ENCODE measurements at regions not wholly inside any gene's neighbourhood (a gene's known extent, or its start where the extent isn't known, plus 50 kb on each side); places are given as distances from the start of the nearest gene placed in this dataset.

GRCh38 chr4:128608006-128608405 is 201.5 kb upstream of the JADE1 start:
- DNase-seq = no peak
- Histone ChIP-seq H3K36me3 (no peaks in the 10 kb centered on the region), H3K4me3 (no peak overlapping the region), H3K27ac (no peak overlapping the region), H3K27me3 (no peaks in the 10 kb centered on the region), H3K9me3 (no peaks in the 10 kb centered on the region), H3K4me1 (no peaks in the 10 kb centered on the region)
- intact Hi-C loops (cut with DNase I) = no loop called here
- WGBS, 2 donors = 76 to 94% methylated on average over 1 of the region's 1 CpG
- no peak for TF ChIP-seq POLR2A (IDR thresholded peaks at IDR 0.05)
- TF ChIP-seq, protein P1, sequence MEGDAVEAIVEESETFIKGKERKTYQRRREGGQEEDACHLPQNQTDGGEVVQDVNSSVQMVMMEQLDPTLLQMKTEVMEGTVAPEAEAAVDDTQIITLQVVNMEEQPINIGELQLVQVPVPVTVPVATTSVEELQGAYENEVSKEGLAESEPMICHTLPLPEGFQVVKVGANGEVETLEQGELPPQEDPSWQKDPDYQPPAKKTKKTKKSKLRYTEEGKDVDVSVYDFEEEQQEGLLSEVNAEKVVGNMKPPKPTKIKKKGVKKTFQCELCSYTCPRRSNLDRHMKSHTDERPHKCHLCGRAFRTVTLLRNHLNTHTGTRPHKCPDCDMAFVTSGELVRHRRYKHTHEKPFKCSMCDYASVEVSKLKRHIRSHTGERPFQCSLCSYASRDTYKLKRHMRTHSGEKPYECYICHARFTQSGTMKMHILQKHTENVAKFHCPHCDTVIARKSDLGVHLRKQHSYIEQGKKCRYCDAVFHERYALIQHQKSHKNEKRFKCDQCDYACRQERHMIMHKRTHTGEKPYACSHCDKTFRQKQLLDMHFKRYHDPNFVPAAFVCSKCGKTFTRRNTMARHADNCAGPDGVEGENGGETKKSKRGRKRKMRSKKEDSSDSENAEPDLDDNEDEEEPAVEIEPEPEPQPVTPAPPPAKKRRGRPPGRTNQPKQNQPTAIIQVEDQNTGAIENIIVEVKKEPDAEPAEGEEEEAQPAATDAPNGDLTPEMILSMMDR (IDR thresholded peaks at IDR 0.05) = no peak

- no peaks in the 10 kb centered on the region for H3K27me3 ChIP-seq
- no peak overlapping the region for H3K27ac ChIP-seq
- no peaks in the 10 kb centered on the region for H3K36me3 ChIP-seq
- WGBS, 2 donors = 38 to 39% methylated on average over 1 of the region's 1 CpG
- intact Hi-C loops (cut with DNase I) = no loop called here
- TF ChIP-seq POLR2A (IDR thresholded peaks at IDR 0.05) = no peak
- TF ChIP-seq, protein P1 (IDR thresholded peaks at IDR 0.05) = no peak
- no peaks in the 10 kb centered on the region for H3K9me3 ChIP-seq
- no peak overlapping the region for H3K4me3 ChIP-seq
- peaks cover 8 to 12% (median 10%) of the 10 kb centered on the region in 3 donors for H3K4me1 ChIP-seq
- DNase-seq = no peak
Observed at GRCh38 chr4:128606173-128606572, 203.3 kb upstream of the JADE1 start.

GRCh38 chr4:128604840-128605239 is 204.7 kb upstream of the JADE1 start:
- H3K9me3 ChIP-seq = no peaks in the 10 kb centered on the region
- no peak for DNase-seq
- TF ChIP-seq, protein P1 (IDR thresholded peaks at IDR 0.05) = no peak
- TF ChIP-seq POLR2A (IDR thresholded peaks at IDR 0.05) = no peak
- H3K4me3 ChIP-seq = no peak overlapping the region
- no peaks in the 10 kb centered on the region for H3K27me3 ChIP-seq
- WGBS, 2 donors = 27 to 33% methylated on average over 2 of the region's 2 CpGs
- peaks cover 11 to 26% (median 24%) of the 10 kb centered on the region in 3 donors for H3K4me1 ChIP-seq
- H3K36me3 ChIP-seq = no peaks in the 10 kb centered on the region
- intact Hi-C loops (cut with DNase I) = no loop called here
- H3K27ac ChIP-seq = no peak overlapping the region

- intact Hi-C loops (cut with DNase I) = no loop called here
- 81 to 85% methylated on average over 1 of the region's 1 CpG for WGBS, 2 donors
Observed at GRCh38 chr4:128604204-128604603, 205.3 kb upstream of the JADE1 start.

DNA sequence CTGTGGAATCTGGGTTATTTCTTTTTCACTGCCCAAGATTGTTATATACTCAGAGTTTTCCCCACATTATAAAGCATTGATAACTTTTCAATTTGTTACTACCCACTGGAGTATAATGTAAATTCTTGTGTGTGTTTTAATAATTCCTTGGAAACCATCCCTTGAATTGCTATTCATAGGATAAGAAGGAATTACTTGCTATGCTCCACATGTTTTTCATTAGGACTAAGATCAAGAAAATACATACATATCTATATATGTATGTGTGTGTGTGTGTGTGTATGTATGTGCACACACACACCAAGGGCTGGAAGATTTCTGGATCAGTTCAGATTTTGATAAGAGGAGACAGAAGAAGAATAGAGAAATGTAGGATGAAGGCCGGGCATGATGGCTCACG is 206.4 kb upstream of the JADE1 start:
- DNase-seq = no peak
- Histone ChIP-seq H3K9me3 (no peaks in the 10 kb centered on the region), H3K4me1 (peaks cover 11 to 43% (median 32%) of the 10 kb centered on the region in 3 donors), H3K36me3 (no peaks in the 10 kb centered on the region), H3K27ac (no peak overlapping the region), H3K27me3 (no peaks in the 10 kb centered on the region), H3K4me3 (no peak overlapping the region)
- TF ChIP-seq, protein P1 (IDR thresholded peaks at IDR 0.05) = no peak
- TF ChIP-seq POLR2A (IDR thresholded peaks at IDR 0.05) = no peak
- intact Hi-C loops (cut with DNase I) = no loop called here
- WGBS, 2 donors = 94 to 97% methylated on average over 2 of the region's 2 CpGs

More at GRCh38 chr4:128604204-128604603, 205.3 kb upstream of the JADE1 start:
- H3K27ac ChIP-seq = no peak overlapping the region
- H3K9me3 ChIP-seq = no peaks in the 10 kb centered on the region
- peaks cover 11 to 32% (median 30%) of the 10 kb centered on the region in 3 donors for H3K4me1 ChIP-seq
- DNase-seq = no peak
- H3K27me3 ChIP-seq = no peaks in the 10 kb centered on the region
- TF ChIP-seq POLR2A (IDR thresholded peaks at IDR 0.05) = no peak
- TF ChIP-seq, protein P1 (IDR thresholded peaks at IDR 0.05) = no peak
- no peaks in the 10 kb centered on the region for H3K36me3 ChIP-seq
- no peak overlapping the region for H3K4me3 ChIP-seq

All from esophagus squamous epithelium (tissue), 5 donors.